ENCODE measurements at regions not wholly inside any gene's neighbourhood (a gene's known extent, or its start where the extent isn't known, plus 50 kb on each side); places are given as distances from the start of the nearest gene placed in this dataset.

- TF ChIP-seq EZH2 (IDR thresholded peaks at IDR 0.05; ENCODE audit: low read length, missing control alignments): no peak
- TF ChIP-seq, protein P1, sequence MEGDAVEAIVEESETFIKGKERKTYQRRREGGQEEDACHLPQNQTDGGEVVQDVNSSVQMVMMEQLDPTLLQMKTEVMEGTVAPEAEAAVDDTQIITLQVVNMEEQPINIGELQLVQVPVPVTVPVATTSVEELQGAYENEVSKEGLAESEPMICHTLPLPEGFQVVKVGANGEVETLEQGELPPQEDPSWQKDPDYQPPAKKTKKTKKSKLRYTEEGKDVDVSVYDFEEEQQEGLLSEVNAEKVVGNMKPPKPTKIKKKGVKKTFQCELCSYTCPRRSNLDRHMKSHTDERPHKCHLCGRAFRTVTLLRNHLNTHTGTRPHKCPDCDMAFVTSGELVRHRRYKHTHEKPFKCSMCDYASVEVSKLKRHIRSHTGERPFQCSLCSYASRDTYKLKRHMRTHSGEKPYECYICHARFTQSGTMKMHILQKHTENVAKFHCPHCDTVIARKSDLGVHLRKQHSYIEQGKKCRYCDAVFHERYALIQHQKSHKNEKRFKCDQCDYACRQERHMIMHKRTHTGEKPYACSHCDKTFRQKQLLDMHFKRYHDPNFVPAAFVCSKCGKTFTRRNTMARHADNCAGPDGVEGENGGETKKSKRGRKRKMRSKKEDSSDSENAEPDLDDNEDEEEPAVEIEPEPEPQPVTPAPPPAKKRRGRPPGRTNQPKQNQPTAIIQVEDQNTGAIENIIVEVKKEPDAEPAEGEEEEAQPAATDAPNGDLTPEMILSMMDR (conservative IDR thresholded peaks at IDR 0.05 in 1 of 2, IDR thresholded peaks at IDR 0.05 in 1 of 2; ENCODE audit: low read depth in 1 of 2, low read length in 2 of 2): no peak
Measured at GRCh38 chr2:123513351-123513750, 511.7 kb upstream of the CNTNAP5 start.
